HepG2 (cell line): ENCODE measurements at regions not wholly inside any gene's neighbourhood (a gene's known extent, or its start where the extent isn't known, plus 50 kb on each side); places are given as distances from the start of the nearest gene placed in this dataset.

Experiments used
- ATAC-seq: fragments of 200-7000 bp; cut with Tn5 transposase; 3 replicates; pipeline ENCODE4 v1.9.1; 2020; ENCODE audit warnings: mild to moderate bottlenecking, moderate library complexity
- BruUV-seq: library from RNA; stranded (reverse); fragments of 400-500 nt; replicated peaks from 2 replicates; lab custom pipeline; 2021; lab: Mats Ljungman, UMichigan
- CTCF ChIA-PET: fragments of 300-600 bp; formaldehyde crosslinking; extraction: SDS; loops from one replicate; lab custom pipeline; 2021; ENCODE audit warnings: low total read pairs, inconsistent platforms, low intra/inter-chr PET ratio; lab: Yijun Ruan, JAX
- POLR2A ChIA-PET: fragments of 350-600 bp; sonication (Branson Sonifier 250); formaldehyde crosslinking; loops from one replicate; lab custom pipeline; 2020; ENCODE audit warnings: antibody characterized with exemption, inconsistent platforms; lab: Yijun Ruan, JAX
- DNase-seq: peaks from one replicate; pipeline ENCODE4 v3.0.0-alpha.2; 2015; ENCODE audit warnings: low spot score
- FAIRE-seq: peaks from 3 replicates; lab custom pipeline; 2011; peaks lifted over from hg19 to GRCh38; lab: Jason Lieb, UNC
- H2AFZ ChIP-seq: one replicate; pipeline ENCODE4 v1.6.1; 2011; ENCODE audit warnings: low read length, inconsistent platforms
- H3K27ac ChIP-seq: fragments of 300-600 bp; 3 replicates; pipeline ENCODE4 v1.8.0; 2011; ENCODE audit warnings: mixed run types, mild to moderate bottlenecking, mixed read lengths, low read length, inconsistent platforms; ENCODE audit not compliant: insufficient read depth; ENCODE audit errors: extremely low read length
- H3K27me3 ChIP-seq, 2 experiments: fragments of 200-600 bp in 1 of 2; 2 replicates in 1 of 2; 3 replicates in 1 of 2; pipeline versions ENCODE4 v1.6.0 to v1.8.0; 2011; ENCODE audit warnings: low read length in 2 of 2, mild to moderate bottlenecking in 2 of 2, moderate library complexity in 2 of 2, inconsistent platforms in 1 of 2; ENCODE audit not compliant: insufficient read depth in 2 of 2, control insufficient read depth in 1 of 2
- H3K36me3 ChIP-seq, 2 experiments: fragments of 200-600 bp in 1 of 2; replicated peaks in 1 of 2; 2 replicates in 1 of 2; 3 replicates in 1 of 2; pipeline versions ENCODE4 v1.5.1 to v1.8.0; 2011; ENCODE audit warnings: low read length in 2 of 2, inconsistent platforms in 1 of 2; ENCODE audit not compliant: insufficient read depth in 2 of 2, control insufficient read depth in 1 of 2
- H3K4me1 ChIP-seq: 2 replicates; pipeline ENCODE4 v1.5.1; 2012; ENCODE audit warnings: low read length, inconsistent platforms; ENCODE audit not compliant: insufficient read depth
- H3K4me2 ChIP-seq: 2 replicates; pipeline ENCODE4 v1.6.0; 2011; ENCODE audit warnings: low read depth, low read length, inconsistent platforms
- H3K4me3 ChIP-seq, 3 experiments: fragments of 200-600 bp in 1 of 3; sonication (generic), shearing (Covaris generic) in 1 of 3; replicated peaks in 1 of 3; 2 replicates each; pipeline ENCODE4 v1.5.1; 2011 to 2016; ENCODE audit warnings: low read length in 3 of 3, inconsistent platforms in 2 of 3, low read depth in 2 of 3, mild to moderate bottlenecking in 2 of 3, control low read depth in 1 of 3, mixed read lengths in 1 of 3; ENCODE audit not compliant: insufficient read depth in 1 of 3
- H3K79me2 ChIP-seq: one replicate; pipeline ENCODE4 v1.6.1; 2011; ENCODE audit warnings: low read length, inconsistent platforms; ENCODE audit not compliant: insufficient read depth
- H3K9ac ChIP-seq: 2 replicates; pipeline ENCODE4 v1.6.0; 2011; ENCODE audit warnings: mild to moderate bottlenecking, low read depth, low read length, inconsistent platforms; ENCODE audit not compliant: insufficient read depth
- H3K9me3 ChIP-seq: 2 replicates; pipeline ENCODE4 v1.5.1; 2012; ENCODE audit warnings: mild to moderate bottlenecking, low read length
- H4K20me1 ChIP-seq: 2 replicates; pipeline ENCODE4 v1.6.0; 2011; ENCODE audit warnings: inconsistent platforms, mild to moderate bottlenecking, low read length, moderate library complexity; ENCODE audit not compliant: insufficient read depth
- FOXO4 ChIP-seq: sonication (generic); formaldehyde crosslinking; conservative IDR thresholded peaks from 2 replicates; pipeline ENCODE4 v1.8.1; 2023; ENCODE audit warnings: missing genetic modification reagents
- FOXP1 ChIP-seq, 2 experiments: fragments of 450-650 bp in 1 of 2; IDR thresholded peaks; 2 replicates each; pipeline ENCODE4 v1.6.1; 2017 to 2018; ENCODE audit warnings: antibody characterized with exemption in 1 of 2
- HNRNPK ChIP-seq: fragments of 200-400 bp; formaldehyde crosslinking; IDR thresholded peaks from 2 replicates; pipeline ENCODE4 v1.6.1; 2018; ENCODE audit warnings: low read length, low read depth, moderate library complexity, mild to moderate bottlenecking; ENCODE audit not compliant: poor library complexity, severe bottlenecking
- KIAA2018 ChIP-seq: sonication (generic); formaldehyde crosslinking; IDR thresholded peaks from 2 replicates; pipeline ENCODE4 v1.5.0; 2020; ENCODE audit warnings: mild to moderate bottlenecking, missing genetic modification reagents, borderline replicate concordance
- ZBTB49 ChIP-seq: sonication (generic); formaldehyde crosslinking; IDR thresholded peaks from 2 replicates; pipeline ENCODE4 v1.4.0; 2020; ENCODE audit warnings: missing genetic modification reagents, borderline replicate concordance
- ZNF333 ChIP-seq: sonication (generic); formaldehyde crosslinking; IDR thresholded peaks from 2 replicates; pipeline ENCODE4 v1.4.0; 2020; ENCODE audit warnings: mild to moderate bottlenecking, missing genetic modification reagents, borderline replicate concordance
- in situ Hi-C: cut with HindIII; loops from 2 replicates; pipeline ENCODE4 v1.10.0; 2017; ENCODE audit warnings: low pct_unique_long_range_greater_than_20kb; ENCODE audit not compliant: extremely low pct_ligation_motif_present
- intact Hi-C: fragments of 100-400 bp; cut with micrococcal nuclease; formaldehyde crosslinking; loops from one replicate; pipeline ENCODE4 v1.10.0; 2022; ENCODE audit not compliant: unreplicated experiment

- no peaks in the 10 kb centered on the region for H3K27me3 ChIP-seq
- H3K4me2 ChIP-seq = no peak overlapping the region
- H3K4me1 ChIP-seq = no peaks in the 10 kb centered on the region
- TF ChIP-seq KIAA2018 (CRISPR knock-in tag) (no peak), FOXP1 (IDR thresholded peaks at IDR 0.05) (no peak), FOXP1 (CRISPR knock-in tag; IDR thresholded peaks at IDR 0.05) (no peak), ZBTB49 (CRISPR knock-in tag) (no peak), ZNF333 (CRISPR knock-in tag) (no peak), FOXO4 (CRISPR knock-in tag) (no peak), HNRNPK (no peak)
- TF ChIP-seq, all 625 proteins: peak for 0
- H3K27ac ChIP-seq = no peak overlapping the region
- no peak overlapping the region for H2AFZ ChIP-seq
- POLR2A ChIA-PET = no interaction called here
- no peak for ATAC-seq
- H3K4me3 ChIP-seq = no peak overlapping the region
- no peaks in the 10 kb centered on the region for H4K20me1 ChIP-seq
- intact Hi-C loops (no loop called here), in situ Hi-C loops (no loop called here)
- CTCF ChIA-PET = no interaction called here
- no peaks in the 10 kb centered on the region for H3K79me2 ChIP-seq
- H3K9me3 ChIP-seq = no peaks in the 10 kb centered on the region
- BruUV-seq = no TSS peak
- H3K9ac ChIP-seq = no peak overlapping the region
- H3K36me3 ChIP-seq = no peaks in the 10 kb centered on the region
- DNase-seq = no peak
- no peak for FAIRE-seq
Observed at GRCh38 chr3:153495422-153495821, 333.4 kb downstream of the RAP2B start.
